ENCODE measurements at regions not wholly inside any gene's neighbourhood (a gene's known extent, or its start where the extent isn't known, plus 50 kb on each side); places are given as distances from the start of the nearest gene placed in this dataset.

- WGBS (ENCODE audit: extremely low coverage, insufficient coverage, low lambda C conversion rate), result no CpG with 5 or more reads among the region's 3 CpGs
- Histone ChIP-seq H4K5ac (ENCODE audit: low read length) (no peak overlapping the region), H3K4me2 (ENCODE audit: low read length) (no peak overlapping the region)
Observed at GRCh38 chr1:14057640-14058039, 357.7 kb downstream of the PRDM2 start.

GRCh38 chr1:14061204-14061603, 361.2 kb downstream of the PRDM2 start:
- DNase-seq, result no peak
- Histone ChIP-seq H2BK5ac (ENCODE audit: low read length) (no peak overlapping the region), H2AK5ac (ENCODE audit: low read length) (no peak overlapping the region), H3K79me1 (ENCODE audit: low read length) (no peaks in the 10 kb centered on the region), H4K5ac (ENCODE audit: low read length) (no peak overlapping the region), H2BK15ac (replicated peaks; ENCODE audit: low read depth) (no peak overlapping the region), H2BK120ac (ENCODE audit: low read depth, low read length) (no peak overlapping the region), H3K56ac (ENCODE audit: low read length) (no peak overlapping the region), H3K4me2 (ENCODE audit: low read length) (no peak overlapping the region), H3K36me3 (ENCODE audit: control insufficient read depth, insufficient read depth, low read length) (no peaks in the 10 kb centered on the region), H3K27me3 (ENCODE audit: insufficient read depth, low read length, poor library complexity) (no peaks in the 10 kb centered on the region), H4K8ac (ENCODE audit: low read depth, low read length) (no peak overlapping the region), H3K9ac (ENCODE audit: low read length) (no peak overlapping the region), H3K4me1 (ENCODE audit: control insufficient read depth, low read depth, low read length) (no peaks in the 10 kb centered on the region), H3K4ac (ENCODE audit: low read depth, low read length) (no peak overlapping the region), H3K18ac (ENCODE audit: low read length) (no peak overlapping the region), H3K79me2 (ENCODE audit: control insufficient read depth, insufficient read depth, low read length) (no peaks in the 10 kb centered on the region), H3K23ac (ENCODE audit: low read length) (no peak overlapping the region), H3K27ac (ENCODE audit: low read depth, low read length) (no peak overlapping the region), H3K4me3 (ENCODE audit: low read length) (no peak overlapping the region)
- WGBS (ENCODE audit: extremely low coverage, insufficient coverage, low lambda C conversion rate), result no CpG with 5 or more reads among the region's 3 CpGs

More at GRCh38 chr1:14057640-14058039, 357.7 kb downstream of the PRDM2 start:
- Histone ChIP-seq H2AK5ac (ENCODE audit: low read length) (no peak overlapping the region), H3K18ac (ENCODE audit: low read length) (no peak overlapping the region), H2BK5ac (ENCODE audit: low read length) (no peak overlapping the region), H4K8ac (ENCODE audit: low read depth, low read length) (no peak overlapping the region), H3K4me3 (ENCODE audit: low read length) (no peak overlapping the region), H3K9ac (ENCODE audit: low read length) (no peak overlapping the region), H3K56ac (ENCODE audit: low read length) (no peak overlapping the region), H3K79me1 (ENCODE audit: low read length) (no peaks in the 10 kb centered on the region), H3K36me3 (ENCODE audit: control insufficient read depth, insufficient read depth, low read length) (no peaks in the 10 kb centered on the region), H2BK120ac (ENCODE audit: low read depth, low read length) (no peak overlapping the region), H2BK15ac (replicated peaks; ENCODE audit: low read depth) (no peak overlapping the region), H3K4ac (ENCODE audit: low read depth, low read length) (no peak overlapping the region), H3K23ac (ENCODE audit: low read length) (no peak overlapping the region), H3K27me3 (ENCODE audit: insufficient read depth, low read length, poor library complexity) (no peaks in the 10 kb centered on the region), H3K4me1 (ENCODE audit: control insufficient read depth, low read depth, low read length) (no peaks in the 10 kb centered on the region), H3K79me2 (ENCODE audit: control insufficient read depth, insufficient read depth, low read length) (no peaks in the 10 kb centered on the region), H3K27ac (ENCODE audit: low read depth, low read length) (no peak overlapping the region)
- DNase-seq, result no peak

GRCh38 chr1:14061722-14062121, 361.7 kb downstream of the PRDM2 start:
- Histone ChIP-seq H3K18ac (ENCODE audit: low read length) (no peak overlapping the region), H3K27me3 (ENCODE audit: insufficient read depth, low read length, poor library complexity) (no peaks in the 10 kb centered on the region)
- WGBS (ENCODE audit: extremely low coverage, insufficient coverage, low lambda C conversion rate), result no CpG with 5 or more reads among the region's 5 CpGs

GRCh38 chr1:14062669-14063068, 362.7 kb downstream of the PRDM2 start:
- no CpG with 5 or more reads among the region's 4 CpGs for whole genome bisulfite sequencing (ENCODE audit: extremely low coverage, insufficient coverage, low lambda C conversion rate)
- no peak overlapping the region for H3K27ac ChIP-seq (ENCODE audit: low read depth, low read length)
- H3K79me1 ChIP-seq (ENCODE audit: low read length), result no peaks in the 10 kb centered on the region
- H2BK120ac ChIP-seq (ENCODE audit: low read depth, low read length), result no peak overlapping the region
- H4K8ac ChIP-seq (ENCODE audit: low read depth, low read length), result no peak overlapping the region
- no peak overlapping the region for H3K4ac ChIP-seq (ENCODE audit: low read depth, low read length)
- DNase-seq, result no peak
- no peaks in the 10 kb centered on the region for H3K79me2 ChIP-seq (ENCODE audit: control insufficient read depth, insufficient read depth, low read length)
- H2BK5ac ChIP-seq (ENCODE audit: low read length), result no peak overlapping the region
- no peak overlapping the region for H3K4me3 ChIP-seq (ENCODE audit: low read length)
- no peaks in the 10 kb centered on the region for H3K4me1 ChIP-seq (ENCODE audit: control insufficient read depth, low read depth, low read length)
- no peak overlapping the region for H2AK5ac ChIP-seq (ENCODE audit: low read length)
- H3K9ac ChIP-seq (ENCODE audit: low read length), result no peak overlapping the region
- H2BK15ac ChIP-seq (replicated peaks; ENCODE audit: low read depth), result no peak overlapping the region
- no peaks in the 10 kb centered on the region for H3K36me3 ChIP-seq (ENCODE audit: control insufficient read depth, insufficient read depth, low read length)
- H3K56ac ChIP-seq (ENCODE audit: low read length), result no peak overlapping the region
- H4K5ac ChIP-seq (ENCODE audit: low read length), result no peak overlapping the region
- no peak overlapping the region for H3K4me2 ChIP-seq (ENCODE audit: low read length)
- H3K23ac ChIP-seq (ENCODE audit: low read length), result no peak overlapping the region
- no peaks in the 10 kb centered on the region for H3K27me3 ChIP-seq (ENCODE audit: insufficient read depth, low read length, poor library complexity)
- H3K18ac ChIP-seq (ENCODE audit: low read length), result no peak overlapping the region

More at GRCh38 chr1:14061722-14062121, 361.7 kb downstream of the PRDM2 start:
- Histone ChIP-seq H2BK120ac (ENCODE audit: low read depth, low read length) (no peak overlapping the region), H3K79me2 (ENCODE audit: control insufficient read depth, insufficient read depth, low read length) (no peaks in the 10 kb centered on the region), H3K56ac (ENCODE audit: low read length) (no peak overlapping the region), H2AK5ac (ENCODE audit: low read length) (no peak overlapping the region), H3K36me3 (ENCODE audit: control insufficient read depth, insufficient read depth, low read length) (no peaks in the 10 kb centered on the region), H4K5ac (ENCODE audit: low read length) (no peak overlapping the region), H3K4me1 (ENCODE audit: control insufficient read depth, low read depth, low read length) (no peaks in the 10 kb centered on the region), H2BK15ac (replicated peaks; ENCODE audit: low read depth) (no peak overlapping the region), H3K23ac (ENCODE audit: low read length) (no peak overlapping the region), H3K27ac (ENCODE audit: low read depth, low read length) (no peak overlapping the region), H3K79me1 (ENCODE audit: low read length) (no peaks in the 10 kb centered on the region), H3K4me3 (ENCODE audit: low read length) (no peak overlapping the region), H2BK5ac (ENCODE audit: low read length) (no peak overlapping the region), H4K8ac (ENCODE audit: low read depth, low read length) (no peak overlapping the region), H3K4ac (ENCODE audit: low read depth, low read length) (no peak overlapping the region), H3K9ac (ENCODE audit: low read length) (no peak overlapping the region), H3K4me2 (ENCODE audit: low read length) (no peak overlapping the region)
- no peak for DNase-seq

- no peak overlapping the region for H3K4me3 ChIP-seq (ENCODE audit: low read length)
- no peak overlapping the region for H3K18ac ChIP-seq (ENCODE audit: low read length)
- WGBS (ENCODE audit: extremely low coverage, insufficient coverage, low lambda C conversion rate), result no CpG with 5 or more reads among the region's 14 CpGs
- no peak overlapping the region for H3K56ac ChIP-seq (ENCODE audit: low read length)
- H2BK120ac ChIP-seq (ENCODE audit: low read depth, low read length), result no peak overlapping the region
- H2BK5ac ChIP-seq (ENCODE audit: low read length), result no peak overlapping the region
- no peak overlapping the region for H3K27ac ChIP-seq (ENCODE audit: low read depth, low read length)
- no peaks in the 10 kb centered on the region for H3K79me2 ChIP-seq (ENCODE audit: control insufficient read depth, insufficient read depth, low read length)
- no peak overlapping the region for H3K4ac ChIP-seq (ENCODE audit: low read depth, low read length)
- no peak overlapping the region for H3K4me2 ChIP-seq (ENCODE audit: low read length)
- H3K79me1 ChIP-seq (ENCODE audit: low read length), result no peaks in the 10 kb centered on the region
- H3K4me1 ChIP-seq (ENCODE audit: control insufficient read depth, low read depth, low read length), result no peaks in the 10 kb centered on the region
- no peak overlapping the region for H2BK15ac ChIP-seq (replicated peaks; ENCODE audit: low read depth)
- no peak overlapping the region for H4K5ac ChIP-seq (ENCODE audit: low read length)
- DNase-seq, result no peak
- H3K36me3 ChIP-seq (ENCODE audit: control insufficient read depth, insufficient read depth, low read length), result no peaks in the 10 kb centered on the region
- no peaks in the 10 kb centered on the region for H3K27me3 ChIP-seq (ENCODE audit: insufficient read depth, low read length, poor library complexity)
- no peak overlapping the region for H3K9ac ChIP-seq (ENCODE audit: low read length)
- H3K23ac ChIP-seq (ENCODE audit: low read length), result no peak overlapping the region
- no peak overlapping the region for H4K8ac ChIP-seq (ENCODE audit: low read depth, low read length)
- H2AK5ac ChIP-seq (ENCODE audit: low read length), result no peak overlapping the region
Observed at GRCh38 chr1:14064649-14065442, 364.9 kb downstream of the PRDM2 start.

- H3K79me2 ChIP-seq (ENCODE audit: control insufficient read depth, insufficient read depth, low read length), result no peaks in the 10 kb centered on the region
- H2AK5ac ChIP-seq (ENCODE audit: low read length), result no peak overlapping the region
- no peak overlapping the region for H3K56ac ChIP-seq (ENCODE audit: low read length)
- H3K36me3 ChIP-seq (ENCODE audit: control insufficient read depth, insufficient read depth, low read length), result no peaks in the 10 kb centered on the region
- H3K79me1 ChIP-seq (ENCODE audit: low read length), result no peaks in the 10 kb centered on the region
- H2BK120ac ChIP-seq (ENCODE audit: low read depth, low read length), result no peak overlapping the region
- H3K4me2 ChIP-seq (ENCODE audit: low read length), result no peak overlapping the region
- H3K23ac ChIP-seq (ENCODE audit: low read length), result no peak overlapping the region
- no peak overlapping the region for H3K9ac ChIP-seq (ENCODE audit: low read length)
- H3K4ac ChIP-seq (ENCODE audit: low read depth, low read length), result no peak overlapping the region
- H3K27me3 ChIP-seq (ENCODE audit: insufficient read depth, low read length, poor library complexity), result no peaks in the 10 kb centered on the region
- DNase-seq, result no peak
- H4K5ac ChIP-seq (ENCODE audit: low read length), result no peak overlapping the region
- H3K18ac ChIP-seq (ENCODE audit: low read length), result no peak overlapping the region
- no peak overlapping the region for H4K8ac ChIP-seq (ENCODE audit: low read depth, low read length)
- H3K4me1 ChIP-seq (ENCODE audit: control insufficient read depth, low read depth, low read length), result no peaks in the 10 kb centered on the region
- no CpG with 5 or more reads among the region's 6 CpGs for WGBS (ENCODE audit: extremely low coverage, insufficient coverage, low lambda C conversion rate)
- H3K4me3 ChIP-seq (ENCODE audit: low read length), result no peak overlapping the region
- no peak overlapping the region for H2BK15ac ChIP-seq (replicated peaks; ENCODE audit: low read depth)
- H2BK5ac ChIP-seq (ENCODE audit: low read length), result no peak overlapping the region
- H3K27ac ChIP-seq (ENCODE audit: low read depth, low read length), result no peak overlapping the region
Observed at GRCh38 chr1:14065486-14065885, 365.5 kb downstream of the PRDM2 start.
